GM23248 (cell line): ENCODE measurements at regions not wholly inside any gene's neighbourhood (a gene's known extent, or its start where the extent isn't known, plus 50 kb on each side); places are given as distances from the start of the nearest gene placed in this dataset.

Experiments used
- EZH2 ChIP-seq: fragments of 200-600 bp; sonication (generic); IDR thresholded peaks from 2 replicates; pipeline ENCODE4 v1.6.1; 2018; ENCODE audit warnings: antibody characterized with exemption, mild to moderate bottlenecking; ENCODE audit not compliant: insufficient read depth, poor library complexity, severe bottlenecking
- EZH2phosphoT487 ChIP-seq: fragments of 200-600 bp; sonication (generic); IDR thresholded peaks from 2 replicates; pipeline ENCODE4 v1.6.1; 2018; ENCODE audit warnings: antibody characterized with exemption, moderate library complexity, mild to moderate bottlenecking, low read depth; ENCODE audit not compliant: insufficient read depth

DNA sequence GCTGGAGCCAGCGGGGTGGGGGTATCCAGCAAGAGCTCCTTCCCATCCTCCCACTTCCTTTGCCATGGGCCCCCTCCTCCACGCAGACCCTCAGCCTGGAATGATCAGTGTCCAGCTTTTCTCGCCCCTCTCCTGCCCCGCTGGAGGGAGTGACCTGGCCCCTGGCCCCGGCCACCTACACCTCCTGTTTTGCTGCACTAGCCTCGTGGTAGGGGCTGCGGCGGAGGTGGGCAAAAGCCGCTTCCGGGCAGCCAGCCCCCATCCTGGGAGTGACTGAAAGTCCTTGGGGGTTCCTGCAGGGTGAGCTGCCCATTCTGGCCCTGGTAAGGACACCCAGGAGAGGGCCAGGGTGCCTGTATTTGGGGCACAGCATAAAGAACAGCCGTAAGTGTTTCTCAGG is 295.7 kb downstream of the SEC14L1 start:
- TF ChIP-seq EZH2 (no peak), EZH2phosphoT487 (no peak)
